ENCODE measurements at regions not wholly inside any gene's neighbourhood (a gene's known extent, or its start where the extent isn't known, plus 50 kb on each side); places are given as distances from the start of the nearest gene placed in this dataset.

DNA sequence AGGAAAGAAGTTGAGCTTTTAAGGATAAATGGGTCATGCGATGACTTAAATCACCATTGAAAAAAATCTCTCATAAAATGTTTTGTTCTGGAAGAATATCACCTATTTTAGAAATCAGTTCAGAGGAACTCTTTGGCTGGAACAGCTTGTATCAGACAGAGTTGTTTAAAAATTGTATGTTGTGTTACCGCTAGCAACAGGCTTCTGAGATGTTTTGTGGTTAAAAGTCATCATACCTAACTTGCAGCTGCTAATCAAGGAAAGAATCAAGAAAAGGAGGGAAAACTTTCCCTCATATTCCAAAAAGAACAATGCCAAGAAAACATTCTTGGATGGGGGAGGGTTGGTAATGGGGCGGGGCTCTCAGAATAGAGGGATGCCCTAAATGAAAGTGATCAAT is 220.7 kb upstream of the CITED2 start:
- H3K79me2 ChIP-seq (ENCODE audit: low read length): no peaks in the 10 kb centered on the region
- H4K20me1 ChIP-seq (ENCODE audit: insufficient read depth, low read length): no peaks in the 10 kb centered on the region
- no peak overlapping the region for H2AFZ ChIP-seq (ENCODE audit: low read length)
- no peak overlapping the region for H3K27ac ChIP-seq (ENCODE audit: low read length)
- no peaks in the 10 kb centered on the region for H3K9me2 ChIP-seq (replicated peaks; ENCODE audit: insufficient read depth, low read length)
- H3K4me1 ChIP-seq (ENCODE audit: low read length): peaks cover 21% of the 10 kb centered on the region
- no peak overlapping the region for H3K4me3 ChIP-seq (ENCODE audit: low read length)
- H3K4me2 ChIP-seq (ENCODE audit: low read depth, low read length): no peak overlapping the region
- DNase-seq: no peak
- no peaks in the 10 kb centered on the region for H3K27me3 ChIP-seq (replicated peaks; ENCODE audit: insufficient read depth, low read length)
- H3K9me3 ChIP-seq (replicated peaks; ENCODE audit: insufficient read depth, low read length): no peaks in the 10 kb centered on the region
- no peaks in the 10 kb centered on the region for H3K36me3 ChIP-seq (replicated peaks; ENCODE audit: insufficient read depth, low read length)
- TF ChIP-seq, protein P1, sequence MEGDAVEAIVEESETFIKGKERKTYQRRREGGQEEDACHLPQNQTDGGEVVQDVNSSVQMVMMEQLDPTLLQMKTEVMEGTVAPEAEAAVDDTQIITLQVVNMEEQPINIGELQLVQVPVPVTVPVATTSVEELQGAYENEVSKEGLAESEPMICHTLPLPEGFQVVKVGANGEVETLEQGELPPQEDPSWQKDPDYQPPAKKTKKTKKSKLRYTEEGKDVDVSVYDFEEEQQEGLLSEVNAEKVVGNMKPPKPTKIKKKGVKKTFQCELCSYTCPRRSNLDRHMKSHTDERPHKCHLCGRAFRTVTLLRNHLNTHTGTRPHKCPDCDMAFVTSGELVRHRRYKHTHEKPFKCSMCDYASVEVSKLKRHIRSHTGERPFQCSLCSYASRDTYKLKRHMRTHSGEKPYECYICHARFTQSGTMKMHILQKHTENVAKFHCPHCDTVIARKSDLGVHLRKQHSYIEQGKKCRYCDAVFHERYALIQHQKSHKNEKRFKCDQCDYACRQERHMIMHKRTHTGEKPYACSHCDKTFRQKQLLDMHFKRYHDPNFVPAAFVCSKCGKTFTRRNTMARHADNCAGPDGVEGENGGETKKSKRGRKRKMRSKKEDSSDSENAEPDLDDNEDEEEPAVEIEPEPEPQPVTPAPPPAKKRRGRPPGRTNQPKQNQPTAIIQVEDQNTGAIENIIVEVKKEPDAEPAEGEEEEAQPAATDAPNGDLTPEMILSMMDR (IDR thresholded peaks at IDR 0.05; ENCODE audit: low read length): no peak
- TF ChIP-seq EZH2 (optimal IDR thresholded peaks at IDR 0.05; ENCODE audit: low read depth, low read length): no peak
- TF ChIP-seq EZH2phosphoT487 (IDR thresholded peaks at IDR 0.05; ENCODE audit: low read length): no peak
- no peaks in the 10 kb centered on the region for H3F3A ChIP-seq (ENCODE audit: insufficient read depth, low read length)
- H3K9ac ChIP-seq (ENCODE audit: low read length): no peak overlapping the region

GRCh38 chr6:139594333-139594965 is 220.0 kb upstream of the CITED2 start:
- H3K27me3 ChIP-seq (replicated peaks; ENCODE audit: insufficient read depth, low read length): no peaks in the 10 kb centered on the region
- H3F3A ChIP-seq (ENCODE audit: insufficient read depth, low read length): no peaks in the 10 kb centered on the region
- H3K9me3 ChIP-seq (replicated peaks; ENCODE audit: insufficient read depth, low read length): no peaks in the 10 kb centered on the region
- no peaks in the 10 kb centered on the region for H3K9me2 ChIP-seq (replicated peaks; ENCODE audit: insufficient read depth, low read length)
- H4K20me1 ChIP-seq (ENCODE audit: insufficient read depth, low read length): no peaks in the 10 kb centered on the region
- H3K4me2 ChIP-seq (ENCODE audit: low read depth, low read length): no peak overlapping the region
- no peak overlapping the region for H2AFZ ChIP-seq (ENCODE audit: low read length)
- TF ChIP-seq, protein P1 (IDR thresholded peaks at IDR 0.05; ENCODE audit: low read length): no peak
- TF ChIP-seq EZH2 (optimal IDR thresholded peaks at IDR 0.05; ENCODE audit: low read depth, low read length) (no peak), EZH2phosphoT487 (IDR thresholded peaks at IDR 0.05; ENCODE audit: low read length) (no peak)
- peaks cover 26% of the 10 kb centered on the region for H3K4me1 ChIP-seq (ENCODE audit: low read length)
- no peak overlapping the region for H3K9ac ChIP-seq (ENCODE audit: low read length)
- H3K79me2 ChIP-seq (ENCODE audit: low read length): no peaks in the 10 kb centered on the region
- DNase-seq: no peak
- no peaks in the 10 kb centered on the region for H3K36me3 ChIP-seq (replicated peaks; ENCODE audit: insufficient read depth, low read length)
- H3K4me3 ChIP-seq (ENCODE audit: low read length): no peak overlapping the region
- no peak overlapping the region for H3K27ac ChIP-seq (ENCODE audit: low read length)

DNA sequence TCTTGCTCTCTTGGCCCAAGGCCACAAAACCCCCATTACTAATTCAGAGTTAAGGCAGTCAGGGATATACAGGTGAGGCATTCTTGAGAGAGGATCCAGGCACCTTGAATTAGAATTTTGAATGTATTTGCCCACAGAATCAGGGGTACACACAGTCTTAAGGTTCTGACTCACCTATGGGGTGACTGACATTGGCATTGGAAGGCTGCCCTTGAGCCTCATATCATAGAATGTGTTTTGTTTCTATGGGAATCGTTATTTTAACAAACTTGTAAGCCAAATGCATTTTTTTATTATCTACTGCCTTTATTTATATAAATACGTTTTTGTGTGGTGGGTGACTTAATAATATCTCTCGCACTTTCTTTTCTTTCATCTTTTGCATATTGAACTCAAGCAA is 218.6 kb upstream of the CITED2 start:
- H3K9me3 ChIP-seq (replicated peaks; ENCODE audit: insufficient read depth, low read length): no peaks in the 10 kb centered on the region
- H3F3A ChIP-seq (ENCODE audit: insufficient read depth, low read length): no peaks in the 10 kb centered on the region
- no peaks in the 10 kb centered on the region for H3K79me2 ChIP-seq (ENCODE audit: low read length)
- TF ChIP-seq, protein P1 (IDR thresholded peaks at IDR 0.05; ENCODE audit: low read length): no peak
- TF ChIP-seq EZH2phosphoT487 (IDR thresholded peaks at IDR 0.05; ENCODE audit: low read length) (no peak), EZH2 (optimal IDR thresholded peaks at IDR 0.05; ENCODE audit: low read depth, low read length) (no peak)
- H3K4me3 ChIP-seq (ENCODE audit: low read length): no peak overlapping the region
- no peak overlapping the region for H3K27ac ChIP-seq (ENCODE audit: low read length)
- no peaks in the 10 kb centered on the region for H3K36me3 ChIP-seq (replicated peaks; ENCODE audit: insufficient read depth, low read length)
- no peak overlapping the region for H3K9ac ChIP-seq (ENCODE audit: low read length)
- no peak overlapping the region for H3K4me2 ChIP-seq (ENCODE audit: low read depth, low read length)
- no peaks in the 10 kb centered on the region for H3K27me3 ChIP-seq (replicated peaks; ENCODE audit: insufficient read depth, low read length)
- no peaks in the 10 kb centered on the region for H4K20me1 ChIP-seq (ENCODE audit: insufficient read depth, low read length)
- H2AFZ ChIP-seq (ENCODE audit: low read length): no peak overlapping the region
- H3K4me1 ChIP-seq (ENCODE audit: low read length): peaks cover 26% of the 10 kb centered on the region
- no peak for DNase-seq
- H3K9me2 ChIP-seq (replicated peaks; ENCODE audit: insufficient read depth, low read length): no peaks in the 10 kb centered on the region
